Nephron progenitor cell (in vitro differentiated cells): ENCODE measurements at regions not wholly inside any gene's neighbourhood (a gene's known extent, or its start where the extent isn't known, plus 50 kb on each side); places are given as distances from the start of the nearest gene placed in this dataset.

Experiments
- DNase-seq: peaks from one replicate; pipeline ENCODE4 v3.0.0; 2021
- H3K27ac Mint-ChIP-seq: 2 replicates; pipeline ENCODE4 v1.8.0; 2021; ENCODE audit warnings: mild to moderate bottlenecking, moderate library complexity, mixed read lengths
- H3K27me3 Mint-ChIP-seq: 2 replicates; pipeline ENCODE4 v1.8.0; 2021; ENCODE audit warnings: mild to moderate bottlenecking, low read depth, mixed read lengths; ENCODE audit not compliant: poor library complexity
- H3K36me3 Mint-ChIP-seq: 2 replicates; pipeline ENCODE4 v1.8.0; 2021; ENCODE audit warnings: low read depth, mixed read lengths
- H3K4me1 Mint-ChIP-seq: 2 replicates; pipeline ENCODE4 v1.8.0; 2021; ENCODE audit warnings: mixed read lengths
- H3K4me3 Mint-ChIP-seq: 2 replicates; pipeline ENCODE4 v1.8.0; 2021; ENCODE audit warnings: mild to moderate bottlenecking, moderate library complexity, mixed read lengths
- H3K9me3 Mint-ChIP-seq: 2 replicates; pipeline ENCODE4 v1.8.0; 2021; ENCODE audit warnings: mild to moderate bottlenecking, moderate library complexity, mixed read lengths
- TF ChIP-seq, protein P1 (sequence below): fragments of 200-600 bp; sonication (generic); IDR thresholded peaks from 2 replicates; pipeline ENCODE4 v1.5.0; 2021; ENCODE audit warnings: antibody characterized with exemption

DNA sequence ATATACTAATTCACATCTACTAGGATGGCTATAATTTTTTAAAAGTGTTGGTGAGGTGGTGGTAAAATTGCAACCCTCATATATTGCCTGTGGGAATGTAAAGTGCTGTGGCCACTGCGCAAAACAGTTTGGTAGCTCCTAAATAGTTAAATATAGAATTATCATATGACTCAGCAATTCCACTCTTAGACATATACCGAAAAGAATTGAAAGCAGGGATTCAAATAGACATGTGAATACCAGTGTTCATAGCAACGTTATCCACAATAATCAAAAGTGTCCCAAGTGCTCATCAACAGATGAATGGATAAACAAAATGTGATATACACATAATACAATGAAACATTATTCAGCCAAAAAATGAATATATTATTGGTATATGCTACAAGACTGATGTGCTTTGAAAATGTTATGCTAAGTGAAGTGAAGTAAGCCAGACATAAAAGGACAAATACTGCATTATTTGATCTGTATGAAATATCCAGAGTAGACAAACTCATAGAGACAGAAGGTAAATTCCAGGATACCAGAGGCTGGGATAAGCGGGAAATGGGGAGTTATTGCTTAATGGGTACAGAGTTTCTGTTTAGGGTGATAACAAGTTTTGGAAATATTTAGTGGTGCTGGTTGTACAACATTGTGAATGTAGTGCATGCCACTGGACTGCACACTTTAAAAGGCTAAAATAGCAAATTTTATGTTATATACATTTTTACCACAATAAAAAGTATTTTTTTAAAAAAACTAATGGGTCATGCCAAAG, 342.5 kb downstream of the SEC16B start:
- no peak for DNase-seq
- H3K36me3 Mint-ChIP-seq = no peaks in the 10 kb centered on the region
- no peak overlapping the region for H3K4me3 Mint-ChIP-seq
- H3K9me3 Mint-ChIP-seq = peaks cover 16% of the 10 kb centered on the region
- TF ChIP-seq, protein P1, sequence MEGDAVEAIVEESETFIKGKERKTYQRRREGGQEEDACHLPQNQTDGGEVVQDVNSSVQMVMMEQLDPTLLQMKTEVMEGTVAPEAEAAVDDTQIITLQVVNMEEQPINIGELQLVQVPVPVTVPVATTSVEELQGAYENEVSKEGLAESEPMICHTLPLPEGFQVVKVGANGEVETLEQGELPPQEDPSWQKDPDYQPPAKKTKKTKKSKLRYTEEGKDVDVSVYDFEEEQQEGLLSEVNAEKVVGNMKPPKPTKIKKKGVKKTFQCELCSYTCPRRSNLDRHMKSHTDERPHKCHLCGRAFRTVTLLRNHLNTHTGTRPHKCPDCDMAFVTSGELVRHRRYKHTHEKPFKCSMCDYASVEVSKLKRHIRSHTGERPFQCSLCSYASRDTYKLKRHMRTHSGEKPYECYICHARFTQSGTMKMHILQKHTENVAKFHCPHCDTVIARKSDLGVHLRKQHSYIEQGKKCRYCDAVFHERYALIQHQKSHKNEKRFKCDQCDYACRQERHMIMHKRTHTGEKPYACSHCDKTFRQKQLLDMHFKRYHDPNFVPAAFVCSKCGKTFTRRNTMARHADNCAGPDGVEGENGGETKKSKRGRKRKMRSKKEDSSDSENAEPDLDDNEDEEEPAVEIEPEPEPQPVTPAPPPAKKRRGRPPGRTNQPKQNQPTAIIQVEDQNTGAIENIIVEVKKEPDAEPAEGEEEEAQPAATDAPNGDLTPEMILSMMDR = no peak
- no peaks in the 10 kb centered on the region for H3K4me1 Mint-ChIP-seq
- peaks cover 6% of the 10 kb centered on the region for H3K27me3 Mint-ChIP-seq
- H3K27ac Mint-ChIP-seq = no peak overlapping the region

DNA sequence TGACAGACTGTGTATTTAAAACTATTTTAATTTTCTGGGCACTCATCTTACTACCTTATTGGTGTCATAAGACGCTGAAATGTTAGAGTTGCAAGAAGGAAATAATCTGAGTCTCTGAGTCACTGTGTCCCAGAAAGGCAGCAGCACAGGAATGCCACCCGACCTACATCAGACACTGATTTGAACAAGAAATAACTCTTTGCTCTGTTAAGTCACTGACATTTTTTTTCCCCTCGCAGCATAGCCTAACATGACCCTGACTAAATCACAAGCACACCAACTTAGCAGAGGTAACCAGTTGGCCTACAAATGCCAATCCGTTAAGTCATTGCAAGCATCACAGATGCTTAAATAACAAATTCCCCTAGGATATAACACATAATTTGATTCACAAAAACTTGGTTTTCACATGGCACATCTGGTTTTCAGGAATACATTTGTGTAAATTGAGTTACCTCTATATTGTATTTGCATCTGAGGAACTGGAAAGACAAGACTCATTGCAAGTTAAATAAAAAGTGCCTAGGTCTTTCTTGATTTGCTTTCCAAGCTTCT, 349.1 kb downstream of the SEC16B start:
- Mint-ChIP-seq H3K27me3 (no peaks in the 10 kb centered on the region), H3K36me3 (no peaks in the 10 kb centered on the region), H3K4me1 (no peaks in the 10 kb centered on the region), H3K4me3 (no peak overlapping the region), H3K9me3 (peaks cover 12% of the 10 kb centered on the region), H3K27ac (no peak overlapping the region)
- no peak for DNase-seq
- TF ChIP-seq, protein P1 = no peak

DNA sequence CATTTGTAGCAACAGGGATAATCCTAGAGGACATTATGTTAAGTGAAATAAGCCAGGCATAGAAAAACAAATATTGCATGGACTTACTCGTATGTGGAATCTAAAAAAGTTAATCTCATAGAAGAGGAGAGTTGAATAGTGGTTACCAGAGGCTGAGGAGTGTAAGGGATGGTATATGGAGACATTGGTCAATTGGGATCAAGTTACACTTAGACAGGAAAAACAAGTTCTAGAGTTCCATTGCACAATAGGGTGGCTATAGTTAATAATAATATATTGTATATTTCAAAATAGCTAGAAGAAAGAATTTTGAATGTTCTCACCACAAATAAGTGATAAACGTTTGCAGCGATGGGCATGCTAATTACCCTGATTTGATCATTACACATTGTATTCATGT, 354.6 kb downstream of the SEC16B start:
- no peaks in the 10 kb centered on the region for H3K4me1 Mint-ChIP-seq
- TF ChIP-seq, protein P1 = no peak
- H3K27ac Mint-ChIP-seq = no peak overlapping the region
- H3K36me3 Mint-ChIP-seq = no peaks in the 10 kb centered on the region
- no peaks in the 10 kb centered on the region for H3K9me3 Mint-ChIP-seq
- H3K27me3 Mint-ChIP-seq = no peaks in the 10 kb centered on the region
- DNase-seq = no peak
- no peak overlapping the region for H3K4me3 Mint-ChIP-seq

DNA sequence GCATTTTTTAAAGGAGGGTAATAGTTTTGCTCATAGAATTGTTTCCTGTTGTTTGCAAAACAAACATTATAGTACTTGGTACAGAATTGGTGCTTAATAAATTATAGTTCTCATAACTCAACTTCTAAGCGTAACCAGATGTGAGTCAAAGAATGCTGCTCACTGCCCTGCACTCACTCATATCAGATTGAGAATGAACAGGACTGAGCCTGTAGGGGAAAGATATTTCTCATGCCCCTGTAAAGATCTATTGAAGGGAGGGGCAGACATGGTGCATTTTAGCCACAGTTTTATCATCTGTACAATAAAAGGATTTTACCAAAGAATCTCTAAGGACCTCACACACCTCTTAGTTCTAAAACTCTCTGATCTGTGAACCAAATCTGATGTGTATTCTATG, 358.5 kb downstream of the SEC16B start:
- H3K27ac Mint-ChIP-seq = no peak overlapping the region
- H3K9me3 Mint-ChIP-seq = no peaks in the 10 kb centered on the region
- no peak overlapping the region for H3K4me3 Mint-ChIP-seq
- H3K36me3 Mint-ChIP-seq = no peaks in the 10 kb centered on the region
- H3K27me3 Mint-ChIP-seq = peaks cover 6% of the 10 kb centered on the region
- DNase-seq = no peak
- no peaks in the 10 kb centered on the region for H3K4me1 Mint-ChIP-seq
- TF ChIP-seq, protein P1 = no peak

DNA sequence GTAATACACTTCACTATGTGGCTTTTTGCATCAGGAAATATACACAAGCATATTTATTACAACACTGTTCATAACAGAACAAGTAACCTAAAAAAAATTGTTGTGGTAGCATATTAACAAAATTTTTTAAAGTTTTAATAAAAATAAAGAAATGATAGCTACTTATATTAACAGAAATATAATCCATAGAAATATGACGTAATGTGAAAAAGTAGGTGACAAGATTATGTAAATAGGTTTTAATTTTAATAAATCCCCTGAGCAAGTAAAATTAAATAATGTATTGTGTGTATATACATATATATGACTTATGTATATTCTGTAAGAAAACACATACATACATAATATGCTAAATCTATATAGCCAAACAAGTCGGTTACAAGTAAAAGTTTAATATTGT, 359.9 kb downstream of the SEC16B start:
- H3K27me3 Mint-ChIP-seq = peaks cover 9% of the 10 kb centered on the region
- no peaks in the 10 kb centered on the region for H3K9me3 Mint-ChIP-seq
- H3K4me1 Mint-ChIP-seq = no peaks in the 10 kb centered on the region
- no peak overlapping the region for H3K27ac Mint-ChIP-seq
- DNase-seq = no peak
- no peak overlapping the region for H3K4me3 Mint-ChIP-seq
- no peaks in the 10 kb centered on the region for H3K36me3 Mint-ChIP-seq
- TF ChIP-seq, protein P1 = no peak

DNA sequence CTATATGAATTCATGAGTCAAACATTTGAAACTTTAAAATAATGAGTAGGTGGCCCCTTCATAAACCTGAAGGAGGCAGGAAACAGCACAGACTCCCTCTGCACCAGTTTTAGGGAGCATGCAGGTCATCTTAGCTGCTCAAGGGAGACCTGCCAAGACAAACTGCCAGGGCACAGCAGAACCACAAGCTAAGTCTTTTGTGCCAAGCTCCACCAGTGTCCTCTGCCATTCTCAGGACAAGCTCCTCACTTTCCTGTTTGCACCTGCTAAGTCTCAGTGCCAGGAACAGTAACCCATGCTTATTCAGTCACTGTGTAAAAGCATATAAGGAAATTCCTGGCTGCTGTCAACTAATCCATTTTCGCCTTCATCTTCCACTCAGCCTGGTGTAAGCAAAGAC, 368.9 kb downstream of the SEC16B start:
- Mint-ChIP-seq H3K9me3 (no peaks in the 10 kb centered on the region), H3K4me3 (no peak overlapping the region), H3K27ac (no peak overlapping the region), H3K36me3 (no peaks in the 10 kb centered on the region), H3K4me1 (no peaks in the 10 kb centered on the region), H3K27me3 (peaks cover 10% of the 10 kb centered on the region)
- TF ChIP-seq, protein P1 = no peak
- no peak for DNase-seq
